HG03378 (cell line): ENCODE measurements at regions not wholly inside any gene's neighbourhood (a gene's known extent, or its start where the extent isn't known, plus 50 kb on each side); places are given as distances from the start of the nearest gene placed in this dataset.

Source experiments
- ATAC-seq: cut with Tn5 transposase; IDR thresholded peaks from one replicate; pipeline ENCODE4 v1.9.1; 2021; ENCODE audit warnings: mild to moderate bottlenecking, moderate library complexity; ENCODE audit not compliant: unreplicated experiment

GRCh38 chr11:119493712-119494111 is 70.7 kb upstream of the THY1 start:
- no peak for ATAC-seq

DNA sequence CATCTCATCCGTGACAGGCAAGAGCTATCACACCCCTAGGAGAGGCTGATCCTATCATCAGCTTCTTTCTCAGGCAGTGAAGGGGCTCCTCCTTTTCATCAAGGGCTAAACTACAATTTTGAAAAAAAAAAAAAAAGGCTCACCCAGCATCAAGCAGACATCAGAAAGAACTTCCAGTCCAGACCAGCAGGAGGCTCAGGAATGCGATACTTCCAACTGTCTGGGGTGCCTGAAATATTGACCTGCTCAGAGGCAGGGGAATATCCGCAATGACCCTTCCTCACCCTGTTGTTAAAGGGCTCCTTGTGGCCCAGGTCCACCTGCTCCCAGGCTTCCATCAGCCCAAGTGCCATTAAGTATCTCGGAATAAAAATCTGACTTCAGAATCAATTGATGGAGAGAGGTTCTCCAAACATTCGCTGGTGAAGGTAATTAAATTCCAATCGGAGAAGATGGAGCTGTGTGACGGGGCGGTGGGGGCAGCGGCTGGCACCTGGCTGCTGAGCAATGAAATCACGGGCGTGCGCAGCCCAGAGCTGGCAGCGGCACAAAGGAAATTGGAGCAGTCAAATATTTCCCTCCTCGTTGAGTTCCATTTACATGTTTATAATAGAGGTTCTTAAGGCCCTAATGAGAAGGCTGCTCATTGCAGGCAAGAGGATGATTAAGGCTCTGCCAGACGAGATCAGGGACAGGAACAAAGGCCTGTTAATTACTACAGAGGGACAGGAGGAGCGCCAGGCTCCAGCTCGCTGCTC is 69.0 kb upstream of the THY1 start:
- no peak for ATAC-seq

DNA sequence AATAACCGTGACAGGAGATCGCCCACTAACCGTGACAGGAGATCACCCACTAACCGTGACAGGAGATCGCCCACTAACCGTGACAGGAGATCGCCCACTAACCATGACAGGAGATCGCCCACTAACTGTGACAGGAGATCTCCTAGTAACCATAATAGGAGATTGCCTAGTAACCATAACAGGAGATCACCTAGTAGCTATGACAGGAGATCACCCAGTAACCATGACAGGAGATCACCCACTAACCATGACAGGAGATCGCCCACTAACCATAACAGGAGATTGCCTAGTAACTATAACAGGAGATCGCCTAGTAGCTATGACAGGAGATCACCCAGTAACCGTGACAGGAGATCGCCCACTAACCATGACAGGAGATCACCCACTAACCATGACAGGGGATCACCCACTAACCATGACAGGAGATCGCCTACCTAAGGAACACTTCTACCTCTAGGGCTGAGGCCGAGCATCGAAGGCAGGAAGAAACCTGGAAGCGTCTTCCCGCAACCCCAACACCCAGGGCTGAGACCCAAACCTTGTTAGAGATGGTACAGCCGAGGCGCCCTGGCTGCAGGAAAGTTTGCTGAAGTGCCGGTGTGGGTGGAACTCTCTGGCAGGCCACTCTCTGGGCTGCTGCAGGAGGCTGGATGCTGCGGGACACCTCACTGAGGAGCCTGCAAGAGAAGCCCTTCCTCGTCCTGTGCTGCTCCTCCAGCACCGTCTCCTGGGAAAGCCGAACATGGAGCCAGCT is 67.5 kb upstream of the THY1 start:
- ATAC-seq, result no peak

- no peak for ATAC-seq
Measured at GRCh38 chr11:119489087-119489486, 66.1 kb upstream of the THY1 start.

- ATAC-seq, result no peak
Measured at GRCh38 chr11:119488256-119488995, 65.5 kb upstream of the THY1 start.

DNA sequence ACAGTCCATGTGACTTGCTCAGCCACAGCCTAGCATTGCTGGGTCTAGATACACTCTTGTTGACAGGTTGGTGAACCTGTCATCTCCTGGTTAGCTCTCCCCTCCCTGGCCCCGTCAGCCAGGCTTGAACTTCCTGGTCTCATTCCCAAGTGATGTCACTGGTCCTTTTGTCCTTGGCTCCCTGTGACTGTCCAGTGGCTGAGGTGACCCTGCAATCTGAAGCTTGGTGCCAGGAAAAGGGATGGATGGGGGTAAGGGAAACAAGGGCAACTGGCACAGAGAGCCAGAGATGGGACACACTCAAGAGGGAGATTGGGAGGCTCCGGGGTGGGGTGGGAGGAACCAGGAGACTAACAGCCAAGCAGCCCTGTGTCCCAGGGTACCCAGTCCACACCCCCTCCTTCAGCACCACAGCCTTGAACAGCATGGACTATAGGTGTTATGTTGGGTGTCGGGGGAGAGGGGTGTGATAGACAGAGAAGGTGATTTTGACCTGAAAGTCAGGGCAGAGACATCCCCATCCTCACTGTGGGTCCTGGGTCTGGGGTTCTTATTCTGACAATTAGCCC is 63.8 kb upstream of the THY1 start:
- ATAC-seq, result no peak

GRCh38 chr11:119486016-119486415 is 63.0 kb upstream of the THY1 start:
- ATAC-seq, result no peak

DNA sequence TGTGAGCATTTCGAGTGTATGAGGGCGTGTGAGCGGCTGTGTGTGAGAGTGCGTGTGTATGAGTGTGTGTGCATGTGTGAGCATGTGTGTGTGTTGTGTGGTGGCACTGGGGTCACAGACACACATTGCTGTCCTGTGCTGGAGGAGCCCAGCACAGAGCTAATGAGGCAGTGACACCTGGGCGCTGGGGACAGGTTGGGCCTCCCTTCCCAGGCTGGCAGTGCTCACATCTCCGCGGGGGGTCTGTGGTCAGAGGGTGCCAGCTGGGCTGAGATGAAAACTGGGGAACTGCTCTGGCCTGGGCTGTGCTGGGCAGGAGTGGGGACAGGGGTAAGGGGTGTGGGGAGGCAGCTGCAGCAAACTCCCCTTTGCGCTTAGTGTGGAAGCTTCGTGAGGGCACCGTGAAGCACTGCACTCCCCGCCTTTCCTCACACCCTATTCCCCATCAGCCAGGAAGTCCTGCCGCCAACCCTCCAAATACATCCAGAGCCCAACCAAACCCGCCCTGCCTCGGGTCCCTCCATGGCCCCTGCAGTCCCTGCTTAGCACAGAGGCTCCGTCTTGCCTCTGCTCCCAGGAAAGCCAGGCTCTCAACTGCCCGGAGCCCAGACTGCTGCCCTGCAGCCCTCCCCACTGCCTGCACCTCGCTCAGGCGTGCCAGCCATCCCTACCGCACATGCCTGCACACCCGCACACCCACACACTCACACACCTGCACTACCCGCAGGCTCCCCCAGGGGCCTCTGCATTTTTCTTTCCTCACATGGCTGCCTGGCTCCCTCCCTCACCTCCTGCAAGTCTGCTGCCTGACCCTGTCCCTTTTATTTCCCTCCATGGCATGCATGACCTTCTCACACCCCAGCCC is 62.0 kb upstream of the THY1 start:
- ATAC-seq, result no peak

DNA sequence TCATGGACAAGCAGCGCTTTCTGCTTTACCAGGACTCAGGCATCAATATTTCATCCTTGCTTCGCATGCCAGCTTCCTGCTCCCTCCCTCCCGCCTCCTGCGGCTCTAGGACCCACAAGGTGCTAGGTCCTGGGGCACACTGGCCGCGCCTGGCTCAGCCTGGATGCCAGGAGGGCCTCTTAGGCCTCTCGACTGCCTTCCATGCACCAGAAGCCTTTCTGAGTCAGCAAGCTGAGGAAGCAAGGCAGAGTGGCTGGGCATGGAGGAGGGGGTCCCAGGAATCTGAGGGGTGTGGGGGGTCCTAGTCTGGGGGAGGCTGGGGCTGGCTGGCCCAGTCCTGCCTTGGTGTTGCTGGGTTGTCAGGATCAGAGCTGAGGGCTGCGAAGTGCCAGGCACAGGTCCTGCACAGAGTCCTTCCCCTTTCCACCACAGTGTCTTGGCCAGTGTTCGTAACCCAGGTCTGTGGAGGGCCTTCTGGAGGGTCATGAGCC is 61.0 kb upstream of the THY1 start:
- no peak for ATAC-seq

- no peak for ATAC-seq
Measured at GRCh38 chr11:119483341-119483880, 60.4 kb upstream of the THY1 start.

DNA sequence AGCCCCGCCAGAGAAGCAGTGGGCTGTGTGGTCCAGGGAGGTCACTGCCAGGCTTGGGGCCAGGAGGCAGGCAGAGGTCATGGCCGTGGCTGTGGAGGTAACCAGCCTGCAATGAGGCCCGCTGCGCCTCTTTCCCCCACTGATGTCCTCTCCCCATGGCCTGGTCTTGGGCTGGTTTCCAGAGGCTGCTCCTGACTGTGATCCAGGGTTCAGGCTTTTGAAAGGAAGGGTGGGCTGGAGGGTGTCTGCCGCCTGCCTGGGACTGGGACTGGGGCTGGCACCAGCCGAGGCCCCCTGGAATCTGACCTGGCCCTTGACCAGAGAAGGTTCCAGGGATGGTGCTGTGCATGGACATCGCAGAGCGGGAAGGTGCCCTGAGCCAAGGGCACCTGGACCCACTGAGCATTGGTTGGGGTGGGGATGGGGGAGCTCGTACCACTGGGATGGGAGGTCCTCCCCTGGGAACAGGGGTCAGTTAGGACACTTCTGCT is 59.6 kb upstream of the THY1 start:
- ATAC-seq, result no peak

DNA sequence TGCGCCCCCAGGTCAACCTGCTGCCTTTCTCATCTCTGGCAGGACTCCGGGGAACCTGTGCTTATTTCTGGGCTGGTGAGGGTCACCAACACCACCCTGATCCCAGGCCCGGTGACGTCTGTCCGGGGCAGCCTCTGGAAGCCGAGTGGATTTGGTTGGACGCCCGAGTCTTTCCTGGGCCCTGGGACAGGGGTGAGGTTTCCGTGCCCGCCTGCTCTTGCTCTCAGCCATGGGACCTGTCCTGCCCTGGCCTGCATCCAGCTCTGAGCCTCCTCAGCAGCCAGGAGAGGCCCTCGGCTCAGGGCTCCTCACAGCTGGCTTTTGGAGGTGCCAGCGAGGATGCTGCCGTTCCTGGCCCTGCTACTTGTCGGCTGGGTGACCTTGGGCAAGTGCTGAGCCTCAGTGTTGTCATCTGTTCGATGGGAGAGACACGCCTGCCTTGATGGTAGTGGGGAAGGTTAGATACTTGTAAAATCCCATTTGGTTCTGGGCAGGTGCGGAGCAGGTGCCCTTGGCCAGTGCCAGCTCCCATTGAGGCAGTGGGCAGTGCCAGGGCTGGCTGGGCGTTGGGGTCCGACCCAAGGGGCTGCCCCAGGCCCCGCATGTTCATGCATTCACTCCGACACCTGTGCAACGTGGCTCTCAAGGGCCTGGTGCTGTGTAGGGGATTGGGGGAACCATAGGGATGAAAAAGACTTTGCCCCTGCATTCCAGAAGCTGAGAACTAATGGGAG is 58.9 kb upstream of the THY1 start:
- ATAC-seq, result no peak

GRCh38 chr11:119481021-119481666 is 58.2 kb upstream of the THY1 start:
- no peak for ATAC-seq

DNA sequence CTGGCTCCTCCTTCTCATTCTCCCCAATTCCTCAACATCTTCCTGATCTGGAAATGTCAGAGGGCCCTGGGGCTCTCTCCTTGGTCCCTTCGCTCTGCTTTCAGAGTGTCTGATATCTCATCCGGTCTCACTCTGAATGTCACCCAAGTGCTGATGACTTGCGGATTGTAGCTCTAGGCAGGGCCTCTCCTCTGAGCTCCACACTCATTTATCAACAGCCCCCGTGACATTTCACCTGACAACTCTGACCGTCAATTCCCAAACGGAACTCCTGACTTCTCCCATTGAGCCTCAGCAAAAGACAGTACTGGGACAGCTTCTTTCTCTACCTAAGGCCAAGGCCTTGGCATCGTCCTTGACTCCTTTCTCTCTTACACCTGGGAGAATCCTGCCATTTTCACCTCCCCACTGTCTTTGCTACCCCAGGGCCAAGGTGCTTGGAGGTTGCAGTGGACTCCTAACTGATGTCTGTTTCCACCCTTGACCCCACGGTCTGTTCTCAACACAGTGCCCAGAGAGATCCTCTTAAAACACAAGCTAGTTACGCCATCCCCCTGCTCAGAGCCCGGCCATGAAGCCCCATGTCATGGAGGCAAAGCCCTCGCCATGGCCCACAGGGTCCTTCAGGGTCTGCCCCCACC is 57.5 kb upstream of the THY1 start:
- ATAC-seq, result no peak

DNA sequence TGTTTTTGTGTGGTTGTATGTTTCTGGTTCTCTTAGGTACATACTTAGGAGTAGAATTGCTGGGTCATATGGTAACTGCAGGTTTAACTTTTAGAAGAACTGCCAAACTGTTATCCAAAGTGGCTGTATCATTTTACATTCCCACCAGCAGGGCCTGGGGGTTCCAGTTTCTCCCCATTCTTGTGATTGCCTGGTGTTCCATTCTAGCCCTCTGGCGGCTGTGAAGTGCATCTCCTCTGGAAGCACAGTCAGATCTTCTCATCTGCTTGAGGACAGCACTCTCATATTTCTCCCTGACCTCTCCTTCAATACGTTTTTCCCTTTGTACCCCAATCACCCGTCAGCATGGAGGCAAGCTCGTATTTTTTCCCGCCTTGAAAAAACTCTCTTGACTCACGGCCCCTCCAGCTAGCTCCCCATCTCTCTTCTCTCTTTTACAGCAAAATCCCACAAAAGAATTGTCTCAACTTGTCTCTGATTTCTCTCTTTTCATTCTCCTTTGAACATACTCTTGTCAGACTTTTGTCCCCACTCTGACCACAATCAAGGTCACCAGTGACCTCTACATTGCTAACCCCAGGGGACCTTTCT is 56.8 kb upstream of the THY1 start:
- ATAC-seq, result no peak

- no peak for ATAC-seq
Measured at GRCh38 chr11:119478711-119479285, 55.8 kb upstream of the THY1 start.

- ATAC-seq, result no peak
Measured at GRCh38 chr11:119476666-119477331, 53.8 kb upstream of the THY1 start.
